ENCODE measurements at regions not wholly inside any gene's neighbourhood (a gene's known extent, or its start where the extent isn't known, plus 50 kb on each side); places are given as distances from the start of the nearest gene placed in this dataset.

DNA sequence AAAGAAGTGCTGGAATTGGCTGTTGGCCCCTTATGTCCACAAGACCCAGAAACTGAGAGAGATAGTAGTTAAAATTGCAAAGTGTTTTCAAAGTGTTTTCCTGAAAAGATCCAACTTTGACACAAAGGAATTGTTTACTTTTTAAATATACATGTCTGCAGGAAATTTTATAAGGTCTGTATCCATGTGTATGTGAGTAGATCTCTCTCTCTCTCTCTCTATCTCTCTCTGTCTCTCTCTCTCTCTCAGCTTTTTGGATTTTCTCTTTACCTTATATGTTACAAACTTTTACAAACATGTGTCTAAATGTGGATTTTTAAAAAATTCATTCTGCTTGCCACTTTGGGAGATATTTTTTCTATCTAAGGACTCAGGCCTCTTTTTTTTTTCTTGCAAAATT lies 358.6 kb downstream of the SIPA1L2 start:
- DNase-seq: no peak

GRCh38 chr1:232269988-232270387 lies 359.9 kb downstream of the SIPA1L2 start:
- DNase-seq: no peak

- DNase-seq: no peak
Observed at GRCh38 chr1:232267837-232268598, 361.9 kb downstream of the SIPA1L2 start.

GRCh38 chr1:232267092-232267836 lies 362.7 kb downstream of the SIPA1L2 start:
- no peak for DNase-seq

DNA sequence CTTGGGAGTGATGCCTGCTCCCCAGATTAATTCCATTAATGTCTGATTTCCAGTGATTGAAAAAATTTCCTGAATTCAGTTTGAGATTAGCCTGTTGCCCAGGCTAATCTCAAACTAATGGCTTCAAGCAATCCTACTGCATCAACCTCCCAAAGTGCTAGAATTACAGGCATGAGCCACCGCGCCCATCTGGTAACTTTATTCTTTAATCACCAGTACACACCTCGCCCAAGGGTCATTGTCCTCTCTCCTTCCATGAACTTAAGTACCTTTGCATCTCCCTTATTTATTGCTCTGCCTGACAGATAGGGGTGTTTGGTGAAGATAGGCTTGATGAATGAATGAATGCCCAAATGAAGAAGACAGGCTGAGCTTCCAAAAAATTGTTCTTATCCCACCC lies 366.5 kb downstream of the SIPA1L2 start:
- no peak for DNase-seq

- DNase-seq: no peak
Observed at GRCh38 chr1:232262991-232263390, 366.9 kb downstream of the SIPA1L2 start.

DNA sequence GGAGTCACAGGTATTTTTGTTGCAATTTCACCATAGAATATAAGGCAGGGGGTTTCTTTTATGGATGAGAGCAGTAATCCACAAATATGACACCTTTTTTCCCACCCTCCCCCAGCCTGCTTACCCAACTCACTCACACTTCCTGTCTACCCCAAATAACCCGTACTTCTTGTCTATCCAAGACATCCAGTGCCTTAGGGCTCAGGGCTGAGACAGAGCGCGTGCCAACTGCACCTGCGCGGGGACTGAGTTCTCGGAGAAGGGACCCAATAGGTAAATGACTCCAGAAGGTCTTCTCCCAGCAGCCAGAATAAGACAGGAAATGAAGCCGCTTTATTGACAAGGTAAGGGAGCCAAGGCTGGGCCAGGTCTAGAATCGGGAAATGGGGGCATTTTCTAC lies 369.1 kb downstream of the SIPA1L2 start:
- DNase-seq: no peak

GRCh38 chr1:232260045-232260444 lies 369.9 kb downstream of the SIPA1L2 start:
- DNase-seq: no peak

DNA sequence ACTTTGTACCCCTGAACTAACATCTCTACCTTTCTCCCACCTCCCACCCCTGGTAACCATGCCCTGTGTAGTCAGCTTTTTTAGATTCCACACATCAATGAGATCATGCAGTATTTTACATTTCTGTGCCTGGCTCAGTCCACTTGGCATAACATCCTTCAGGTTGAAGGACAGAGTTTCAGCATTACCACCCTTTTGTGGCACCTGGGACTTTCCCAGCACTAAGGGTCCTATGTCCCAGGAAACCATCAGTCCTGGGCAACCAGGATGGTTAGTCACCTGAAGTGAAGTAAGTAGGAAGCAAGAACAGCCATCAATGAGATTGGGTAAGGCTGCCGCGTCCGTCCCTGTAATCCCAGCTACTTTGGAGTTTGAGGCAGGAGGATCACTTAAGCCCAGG lies 370.6 kb downstream of the SIPA1L2 start:
- DNase-seq: no peak

- no peak for DNase-seq
Observed at GRCh38 chr1:232252546-232253118, 377.3 kb downstream of the SIPA1L2 start.

- DNase-seq: no peak
Observed at GRCh38 chr1:232250838-232251237, 379.1 kb downstream of the SIPA1L2 start.

DNA sequence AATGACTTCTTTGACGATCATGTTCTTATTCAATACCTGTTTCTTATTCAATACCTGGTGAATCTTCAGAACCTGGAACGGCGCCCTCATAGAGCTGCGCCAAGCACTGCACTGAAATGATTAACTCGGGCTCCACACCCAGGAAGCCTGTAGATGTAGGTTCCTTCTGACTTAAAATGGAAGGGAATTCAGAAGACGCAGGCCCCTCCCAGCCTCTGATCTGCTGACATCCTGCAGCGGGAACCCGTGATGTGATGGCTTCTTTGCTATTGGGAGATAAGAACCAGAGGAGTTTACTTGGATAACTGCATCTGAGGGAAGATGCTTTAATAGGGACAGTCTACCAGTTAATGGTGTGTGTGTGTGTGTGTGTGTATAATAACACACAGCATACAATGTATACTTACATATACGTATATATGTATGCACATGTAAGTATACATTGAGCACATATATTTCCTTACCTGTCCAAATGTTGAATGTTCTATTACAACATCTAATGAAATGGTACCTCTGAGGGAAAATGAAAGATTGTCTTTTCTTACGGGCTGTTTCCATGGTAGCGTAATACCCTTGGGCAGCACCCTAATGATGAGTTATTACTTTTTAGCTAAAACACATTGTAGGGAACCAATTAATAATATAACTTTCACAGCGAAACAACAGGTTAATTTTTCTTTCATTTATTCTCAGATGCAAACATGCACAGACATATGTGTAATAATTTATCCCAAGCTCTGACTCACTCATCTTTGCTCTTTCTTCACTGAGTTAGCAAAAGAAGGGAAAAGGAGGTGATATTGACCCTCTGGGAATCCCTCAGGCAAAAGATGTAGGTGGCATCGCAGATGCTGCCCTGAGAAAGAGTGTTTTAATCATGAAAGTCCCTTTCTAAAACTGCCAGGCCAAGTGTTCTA lies 379.8 kb downstream of the SIPA1L2 start:
- DNase-seq: no peak

DNA sequence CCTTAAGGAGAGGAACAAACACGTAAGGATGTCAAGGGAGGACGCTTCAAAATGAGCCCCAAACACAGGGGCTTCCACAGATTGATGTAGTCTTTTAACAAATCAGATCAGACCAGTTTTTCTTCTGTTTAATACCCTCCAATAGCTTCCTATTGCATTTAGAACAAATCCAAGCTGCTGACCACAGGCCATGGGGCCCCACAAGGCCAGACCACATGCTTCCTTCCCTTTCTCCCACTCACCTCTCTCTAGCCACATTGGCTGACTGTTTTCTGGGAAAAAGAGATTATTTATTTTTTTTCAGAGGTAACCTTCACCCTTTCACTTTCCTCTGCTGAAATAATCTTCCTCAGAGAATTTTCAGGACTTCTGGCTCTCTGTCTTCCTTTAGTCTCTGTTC lies 380.6 kb downstream of the SIPA1L2 start:
- DNase-seq: no peak

GRCh38 chr1:232248276-232248820 lies 381.6 kb downstream of the SIPA1L2 start:
- DNase-seq: peak; percentile 16

DNA sequence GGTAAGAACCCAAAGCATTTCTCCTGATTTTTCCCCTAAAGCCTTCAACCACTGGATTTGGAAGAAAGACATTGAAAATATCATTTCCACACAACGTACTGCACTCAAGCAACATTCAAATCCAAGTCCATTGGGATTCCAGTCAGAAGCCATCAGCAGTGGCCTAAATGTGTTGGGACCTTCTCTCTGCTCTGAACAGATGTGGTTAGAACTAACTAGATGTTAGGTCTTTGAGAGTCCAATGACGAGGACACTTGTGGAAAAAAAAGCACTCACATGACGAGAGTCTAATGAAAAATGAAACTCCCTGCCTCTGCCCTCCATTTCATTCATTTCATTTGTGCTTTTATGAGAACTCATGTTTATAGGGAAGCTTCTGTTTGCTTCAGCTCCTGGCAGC lies 382.3 kb downstream of the SIPA1L2 start:
- no peak for DNase-seq

DNA sequence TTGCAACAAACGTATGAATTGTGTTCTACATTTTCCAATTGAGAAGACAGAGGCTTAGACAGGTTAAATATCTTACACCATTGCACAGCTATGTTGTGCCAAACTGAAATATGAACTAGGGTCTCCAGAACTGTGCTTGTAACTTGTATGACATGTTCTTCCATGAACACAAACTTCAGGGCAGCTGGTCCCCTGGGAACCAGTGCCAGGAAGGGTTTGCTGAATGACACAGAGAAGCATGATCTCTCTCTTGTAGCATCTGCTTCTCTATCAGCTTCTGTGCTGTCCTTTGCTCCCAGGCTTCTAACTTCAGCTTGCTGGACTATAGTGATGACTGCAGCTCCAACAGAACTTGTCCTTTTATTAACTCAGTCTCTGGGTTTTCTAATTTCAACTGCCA lies 385.5 kb downstream of the SIPA1L2 start:
- DNase-seq: no peak

DNA sequence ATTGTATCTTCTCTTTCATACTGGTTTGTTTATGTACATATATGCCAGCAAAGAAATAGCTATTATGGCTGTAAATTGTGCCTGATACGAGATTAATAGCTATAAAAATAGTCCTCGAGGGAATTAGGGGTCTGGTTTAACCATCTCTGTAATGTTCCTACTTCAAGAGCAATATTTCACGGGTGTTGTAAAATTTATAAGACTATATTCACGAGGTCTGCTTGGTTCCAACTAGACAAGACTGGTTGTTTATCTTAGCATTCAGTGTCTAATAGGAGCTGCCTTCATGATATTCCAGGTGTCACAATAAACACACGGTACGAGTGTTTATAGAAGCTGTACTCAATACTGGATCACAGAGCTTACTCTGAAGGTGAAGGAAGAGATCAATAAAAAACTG lies 389.9 kb downstream of the SIPA1L2 start:
- DNase-seq: no peak

- no peak for DNase-seq
Observed at GRCh38 chr1:232239522-232239921, 390.4 kb downstream of the SIPA1L2 start.

DNA sequence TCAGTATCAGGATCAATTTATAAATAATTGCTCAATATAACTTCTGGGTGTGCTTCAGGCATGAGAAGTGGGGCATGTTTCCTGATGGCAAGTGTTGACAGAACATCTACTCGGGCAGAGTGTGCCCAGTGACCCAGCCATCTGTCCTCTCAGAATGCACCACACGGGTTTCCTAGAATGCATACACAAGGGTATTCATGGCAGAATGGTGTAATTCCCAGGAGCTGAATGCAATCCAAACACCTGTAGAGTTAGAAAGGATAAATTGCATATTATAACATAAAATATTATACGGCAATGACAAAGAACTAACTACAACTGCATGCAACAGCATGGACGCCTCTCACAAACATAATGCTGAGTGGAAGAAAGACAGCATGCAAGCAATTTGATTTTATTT lies 391.9 kb downstream of the SIPA1L2 start:
- DNase-seq: no peak

- DNase-seq: peak; percentile 76
Observed at GRCh38 chr1:232227306-232227705, 402.6 kb downstream of the SIPA1L2 start.

- peak; percentile 97 for DNase-seq
Observed at GRCh38 chr1:232226197-232226712, 403.7 kb downstream of the SIPA1L2 start.

DNA sequence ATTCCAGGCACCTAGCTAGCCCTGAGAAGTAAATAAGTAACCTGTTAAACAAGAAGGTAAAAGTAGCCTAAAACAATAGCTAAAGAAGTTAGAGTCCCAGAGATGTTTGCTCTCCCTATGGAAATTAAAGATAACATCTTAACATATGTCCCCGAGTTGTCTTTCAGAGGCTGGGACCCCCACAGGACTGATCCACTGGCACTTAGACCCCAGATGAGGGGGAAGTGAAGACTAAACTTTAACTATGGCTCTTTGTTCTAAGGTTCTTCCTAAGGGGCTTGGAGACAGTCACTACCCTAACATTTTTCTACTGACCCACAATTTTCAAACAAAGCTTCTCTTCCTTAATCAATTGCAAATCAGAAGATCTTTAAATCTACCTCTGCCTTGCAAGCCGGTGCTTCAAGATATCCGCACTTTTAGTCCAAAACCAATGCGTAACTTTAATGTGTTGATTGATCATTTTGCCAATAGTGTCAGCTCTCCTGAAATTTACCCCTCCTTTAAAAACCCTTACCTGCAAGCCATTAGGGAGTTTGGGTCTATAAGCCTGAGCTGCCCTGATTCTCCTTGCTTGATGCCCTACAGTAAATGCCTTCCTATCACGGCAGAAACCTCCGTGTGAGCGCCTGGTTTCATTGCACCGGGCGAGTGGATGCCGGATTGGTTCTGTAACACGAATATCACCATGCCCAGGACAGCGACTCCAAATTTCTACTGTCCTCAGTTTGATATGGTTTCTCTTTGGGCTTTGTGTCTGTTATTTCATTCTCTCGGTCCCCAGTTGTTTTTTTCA lies 404.4 kb downstream of the SIPA1L2 start:
- no peak for DNase-seq

All from DMS79 (cell line).